Osteoblast (primary cell): ENCODE measurements at regions not wholly inside any gene's neighbourhood (a gene's known extent, or its start where the extent isn't known, plus 50 kb on each side); places are given as distances from the start of the nearest gene placed in this dataset.

Experiments used
- DNase-seq: peaks from one replicate; pipeline ENCODE4 v3.0.0; 2011; ENCODE audit warnings: low spot score, mixed read lengths; ENCODE audit not compliant: insufficient read length; ENCODE audit errors: missing footprints
- H2AFZ ChIP-seq: 2 replicates; pipeline ENCODE4 v1.6.0; 2011; ENCODE audit warnings: mild to moderate bottlenecking, low read length
- H3K27ac ChIP-seq: 2 replicates; pipeline ENCODE4 v1.5.1; 2011; ENCODE audit warnings: mild to moderate bottlenecking, low read depth, low read length, moderate library complexity
- H3K27me3 ChIP-seq: 2 replicates; pipeline ENCODE4 v1.6.0; 2012; ENCODE audit warnings: mild to moderate bottlenecking, control low read depth, inconsistent platforms, low read length, moderate library complexity; ENCODE audit not compliant: insufficient read depth
- H3K36me3 ChIP-seq: 2 replicates; pipeline ENCODE4 v1.5.1; 2011; ENCODE audit warnings: mild to moderate bottlenecking, low read length, control low read depth, moderate library complexity; ENCODE audit not compliant: insufficient read depth
- H3K4me1 ChIP-seq: 2 replicates; pipeline ENCODE4 v1.5.1; 2011; ENCODE audit warnings: mild to moderate bottlenecking, low read length, control low read depth, moderate library complexity; ENCODE audit not compliant: insufficient read depth
- H3K4me2 ChIP-seq: 2 replicates; pipeline ENCODE4 v1.6.0; 2011; ENCODE audit warnings: mild to moderate bottlenecking, low read length; ENCODE audit not compliant: insufficient read depth
- H3K4me3 ChIP-seq: fragments of 200-600 bp; sonication (generic); 3 replicates; pipeline ENCODE4 v1.5.1; 2012; ENCODE audit warnings: mild to moderate bottlenecking, low read length, inconsistent platforms; ENCODE audit not compliant: insufficient read depth
- H3K79me2 ChIP-seq: 2 replicates; pipeline ENCODE4 v1.6.0; 2012; ENCODE audit warnings: mild to moderate bottlenecking, low read length, control low read depth, inconsistent platforms; ENCODE audit not compliant: insufficient read depth
- H3K9me3 ChIP-seq: 2 replicates; pipeline ENCODE4 v1.5.1; 2011; ENCODE audit warnings: low read depth, low read length, control low read depth
- H4K20me1 ChIP-seq: 2 replicates; pipeline ENCODE4 v1.6.0; 2012; ENCODE audit warnings: mild to moderate bottlenecking, low read length, control low read depth; ENCODE audit not compliant: insufficient read depth
- CTCF ChIP-seq: IDR thresholded peaks from 2 replicates; pipeline ENCODE4 v1.5.1; 2011; ENCODE audit warnings: mild to moderate bottlenecking, low read depth, low read length, moderate library complexity; ENCODE audit errors: extremely low read depth

- Histone ChIP-seq H3K4me3 (no peak overlapping the region), H2AFZ (no peak overlapping the region), H3K27ac (no peak overlapping the region), H3K9me3 (no peaks in the 10 kb centered on the region), H3K79me2 (no peaks in the 10 kb centered on the region), H3K27me3 (no peaks in the 10 kb centered on the region), H3K4me1 (no peaks in the 10 kb centered on the region), H3K4me2 (no peak overlapping the region), H3K36me3 (no peaks in the 10 kb centered on the region), H4K20me1 (no peaks in the 10 kb centered on the region)
- no peak for DNase-seq
- no peak for TF ChIP-seq CTCF
Measured at GRCh38 chrX:35726176-35726575, 72.0 kb upstream of the MAGEB16 start.

GRCh38 chrX:35728481-35728880 lies 69.7 kb upstream of the MAGEB16 start:
- no peak for DNase-seq
- Histone ChIP-seq H3K27ac (no peak overlapping the region), H2AFZ (no peak overlapping the region), H3K4me2 (no peak overlapping the region), H3K36me3 (no peaks in the 10 kb centered on the region), H3K27me3 (no peaks in the 10 kb centered on the region), H3K9me3 (no peaks in the 10 kb centered on the region), H3K4me1 (no peaks in the 10 kb centered on the region), H3K79me2 (no peaks in the 10 kb centered on the region), H3K4me3 (no peak overlapping the region), H4K20me1 (no peaks in the 10 kb centered on the region)
- no peak for TF ChIP-seq CTCF

GRCh38 chrX:35733879-35734278 lies 64.3 kb upstream of the MAGEB16 start:
- Histone ChIP-seq H3K27ac (no peak overlapping the region), H2AFZ (no peak overlapping the region)
- TF ChIP-seq CTCF: no peak

GRCh38 chrX:35741142-35741541 lies 57.0 kb upstream of the MAGEB16 start:
- Histone ChIP-seq H2AFZ (no peak overlapping the region), H4K20me1 (no peaks in the 10 kb centered on the region), H3K27ac (no peak overlapping the region), H3K79me2 (no peaks in the 10 kb centered on the region), H3K4me3 (no peak overlapping the region), H3K4me1 (no peaks in the 10 kb centered on the region), H3K27me3 (no peaks in the 10 kb centered on the region), H3K4me2 (no peak overlapping the region), H3K36me3 (no peaks in the 10 kb centered on the region), H3K9me3 (peaks cover 3% of the 10 kb centered on the region)
- TF ChIP-seq CTCF: no peak
- no peak for DNase-seq

More at GRCh38 chrX:35733879-35734278, 64.3 kb upstream of the MAGEB16 start:
- H3K36me3 ChIP-seq: no peaks in the 10 kb centered on the region
- H3K4me3 ChIP-seq: no peak overlapping the region
- no peaks in the 10 kb centered on the region for H3K4me1 ChIP-seq
- H3K79me2 ChIP-seq: no peaks in the 10 kb centered on the region
- no peak for DNase-seq
- no peaks in the 10 kb centered on the region for H3K27me3 ChIP-seq
- H4K20me1 ChIP-seq: no peaks in the 10 kb centered on the region
- no peaks in the 10 kb centered on the region for H3K9me3 ChIP-seq
- H3K4me2 ChIP-seq: no peak overlapping the region
